ENCODE measurements at regions not wholly inside any gene's neighbourhood (a gene's known extent, or its start where the extent isn't known, plus 50 kb on each side); places are given as distances from the start of the nearest gene placed in this dataset.
"Not testable (repeated sequence)": the region's sequence is repeated elsewhere in the genome, so short reads cannot be mapped to it uniquely, and the experiment has no call there.

DNA sequence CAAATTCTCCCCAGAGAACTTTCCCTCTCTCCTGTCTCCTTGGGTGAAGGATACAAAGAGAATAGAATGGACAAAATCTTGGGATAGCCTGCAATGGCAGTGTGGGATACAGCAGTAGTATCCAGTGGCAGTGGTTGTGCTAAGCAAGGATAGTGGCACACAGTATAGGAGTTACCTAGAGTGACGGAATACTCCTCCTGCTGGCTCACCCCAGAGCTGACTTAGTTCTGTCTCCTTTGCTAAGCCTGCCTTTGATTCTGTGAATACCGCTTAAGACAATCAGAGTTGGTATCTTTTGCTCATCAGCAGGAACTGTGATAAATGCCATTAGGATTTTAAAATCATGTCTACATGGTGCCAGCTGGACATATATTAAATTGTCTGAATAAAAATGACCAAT is 404.3 kb downstream of the JRKL start:
- no peak for DNase-seq

DNA sequence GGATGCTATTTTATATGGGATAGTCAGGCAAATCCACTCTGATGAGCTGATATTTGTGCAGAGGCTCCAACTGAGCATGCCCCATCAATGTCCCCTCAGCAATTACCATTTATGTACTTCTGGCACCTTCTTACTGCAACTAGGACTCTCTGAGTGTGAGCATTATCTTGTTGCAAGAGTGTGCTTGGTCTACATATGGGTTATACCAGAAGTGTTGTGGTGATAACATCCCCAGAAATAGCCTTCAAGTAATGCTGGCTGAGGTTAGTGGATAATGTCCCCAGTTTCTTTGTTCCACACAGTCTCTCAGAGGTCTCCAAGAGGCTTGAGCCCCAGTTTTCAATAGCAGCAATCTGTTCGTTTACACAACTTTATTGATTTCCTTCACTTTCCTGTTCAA is 408.6 kb downstream of the JRKL start:
- no peak for DNase-seq

DNA sequence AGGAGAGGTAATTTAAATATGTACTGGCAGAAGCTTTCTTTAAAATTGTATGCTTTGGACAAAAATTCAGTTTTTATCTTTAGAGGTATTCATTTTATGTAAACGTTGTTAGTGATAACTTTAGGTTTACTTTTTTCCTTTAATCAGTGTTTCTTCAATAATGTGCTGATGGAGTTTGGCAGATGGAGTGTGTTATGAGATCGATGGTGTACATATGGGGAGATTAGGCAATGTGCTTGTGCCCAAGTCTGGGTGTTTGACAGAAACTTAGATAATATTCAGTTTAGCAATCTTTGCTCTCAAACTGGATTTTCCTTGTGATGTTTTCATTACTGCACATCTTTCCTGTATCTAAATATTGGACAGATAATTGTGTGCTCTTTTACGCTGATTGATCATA is 425.4 kb downstream of the JRKL start:
- no peak for DNase-seq

DNA sequence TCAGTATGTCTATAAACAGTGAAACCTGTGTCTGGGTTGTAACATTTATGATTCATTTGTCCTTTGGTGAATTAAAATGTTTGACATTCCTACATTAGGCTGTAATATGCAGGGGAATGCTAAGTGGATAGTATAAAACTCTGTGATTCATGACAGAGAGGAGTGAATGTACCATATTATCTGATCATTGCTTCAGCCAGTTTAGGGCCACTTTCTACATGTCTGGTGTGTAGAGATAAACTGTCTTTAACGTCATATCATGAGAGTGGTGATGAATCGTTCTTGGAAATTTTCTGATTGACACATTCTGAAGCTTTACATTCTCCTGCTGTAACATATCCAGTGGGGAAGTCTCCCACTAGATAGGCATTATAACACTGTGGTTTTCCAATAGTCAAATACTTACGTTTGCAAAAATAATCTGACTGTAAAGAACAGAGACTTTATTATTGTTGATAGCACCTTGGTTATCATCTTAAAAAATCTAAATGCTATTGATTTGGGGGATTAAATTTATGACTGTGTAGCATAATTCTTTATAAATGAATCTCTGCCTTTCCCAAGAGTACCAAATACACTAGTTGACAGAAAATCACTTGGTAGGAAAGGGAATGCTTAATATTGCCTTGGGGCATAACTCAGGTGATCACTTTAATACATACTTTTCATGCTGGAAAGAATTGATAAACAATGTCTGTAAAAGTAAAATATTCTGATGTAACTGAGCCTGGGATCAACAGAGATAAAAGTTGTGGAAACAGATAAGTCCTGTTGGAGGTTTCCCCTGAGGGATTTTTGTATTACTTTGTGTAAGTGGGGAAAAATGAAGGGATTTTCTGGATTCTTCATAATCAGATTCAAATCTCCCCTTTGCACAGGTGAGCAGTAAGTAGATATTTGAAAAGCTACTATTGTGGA is 427.9 kb downstream of the JRKL start:
- no peak for DNase-seq

DNA sequence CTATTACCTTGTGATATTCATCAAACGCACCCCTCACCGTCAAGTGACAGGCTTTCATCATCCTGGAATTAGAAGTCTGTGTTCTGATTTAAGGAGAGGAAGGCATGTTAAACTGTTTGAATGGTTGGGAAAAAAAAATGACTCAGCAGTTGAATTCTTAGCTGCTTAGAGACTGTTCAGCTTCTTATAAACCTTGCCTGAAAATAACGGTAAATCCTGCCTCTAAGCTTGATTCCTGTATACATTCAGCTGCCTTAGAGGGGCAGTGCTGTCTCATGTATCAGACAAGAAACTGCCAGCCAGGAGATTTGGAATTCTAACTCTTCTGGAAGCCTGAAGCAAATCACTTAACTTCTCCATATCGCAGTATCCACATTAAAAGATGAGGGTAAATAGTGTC is 437.4 kb downstream of the JRKL start:
- no peak for DNase-seq

DNA sequence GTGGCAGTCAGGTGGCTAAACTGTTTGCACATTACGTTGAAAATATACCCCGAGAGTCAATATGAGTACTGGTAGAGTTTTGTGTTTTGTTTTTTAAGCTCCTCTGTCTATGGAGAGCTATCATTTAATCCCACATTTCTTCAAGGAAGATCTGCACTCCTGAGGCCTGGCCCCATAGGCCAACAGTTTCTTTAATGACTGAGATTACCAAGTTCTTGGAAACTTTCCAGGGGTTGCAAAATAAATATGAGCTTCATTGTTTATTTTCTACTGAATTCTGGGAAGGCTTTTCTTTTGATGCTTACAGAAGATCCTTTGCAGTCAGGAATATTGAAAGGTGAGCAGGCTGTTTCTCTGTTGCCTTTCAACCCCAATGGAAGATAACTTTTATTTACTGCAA is 452.0 kb downstream of the JRKL start:
- no peak for DNase-seq

DNA sequence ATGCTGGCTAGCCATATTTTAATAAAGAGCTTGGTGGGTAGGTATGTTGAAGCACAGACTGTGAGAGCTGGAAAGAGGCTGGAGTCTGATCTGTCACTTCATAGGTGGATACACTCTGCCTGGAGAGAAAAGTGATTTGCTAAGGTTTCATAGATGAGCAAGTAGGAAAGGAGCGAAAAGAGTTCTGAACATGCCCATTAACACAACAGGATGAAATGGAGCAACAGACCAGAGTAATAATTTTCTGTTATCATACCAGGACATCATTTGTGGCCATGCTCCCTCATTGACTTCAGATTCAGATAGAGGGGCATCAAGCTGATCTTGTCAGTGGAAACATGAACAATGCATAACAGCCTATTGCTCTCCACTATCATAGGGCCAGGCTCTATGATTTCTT is 452.9 kb downstream of the JRKL start:
- no peak for DNase-seq

DNA sequence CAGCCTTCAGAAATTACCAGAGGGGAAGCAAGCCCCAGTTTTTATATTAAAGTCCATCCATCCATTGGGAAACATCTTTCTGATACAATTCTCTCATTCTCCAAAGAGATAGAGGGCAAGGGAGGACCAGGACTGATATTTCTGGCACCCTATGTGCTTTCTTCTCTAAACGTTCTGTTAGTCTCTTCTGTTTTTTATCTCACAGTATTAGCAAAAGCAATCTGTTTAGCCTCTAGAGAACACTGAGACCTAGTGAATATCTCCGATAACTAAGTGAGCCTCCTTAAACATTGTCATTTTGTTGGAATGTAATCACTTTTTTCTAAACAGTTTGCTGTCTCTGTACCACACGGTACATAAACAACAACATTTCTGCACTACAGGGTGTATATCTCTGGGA is 464.6 kb downstream of the JRKL start:
- no peak for DNase-seq

DNA sequence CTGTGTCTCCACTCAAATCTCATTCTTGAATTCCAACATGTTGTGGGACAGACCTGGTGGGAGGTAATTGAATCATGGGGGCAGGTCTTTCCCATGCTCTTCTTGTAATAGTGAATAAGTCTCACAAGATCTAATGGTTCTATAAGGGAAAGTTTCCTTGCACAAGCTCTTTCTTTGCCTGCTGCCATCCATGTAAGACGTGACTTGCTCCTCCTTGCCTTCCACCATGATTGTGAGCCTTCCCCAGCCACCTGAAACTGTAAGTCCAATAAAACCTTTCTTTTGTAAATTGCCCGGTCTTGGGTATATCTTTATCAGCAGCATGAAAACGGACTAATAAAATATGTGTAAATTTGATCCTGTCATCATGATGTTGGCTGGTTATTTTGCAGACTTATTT is 471.9 kb downstream of the JRKL start:
- DNase-seq: not testable (repeated sequence)

DNA sequence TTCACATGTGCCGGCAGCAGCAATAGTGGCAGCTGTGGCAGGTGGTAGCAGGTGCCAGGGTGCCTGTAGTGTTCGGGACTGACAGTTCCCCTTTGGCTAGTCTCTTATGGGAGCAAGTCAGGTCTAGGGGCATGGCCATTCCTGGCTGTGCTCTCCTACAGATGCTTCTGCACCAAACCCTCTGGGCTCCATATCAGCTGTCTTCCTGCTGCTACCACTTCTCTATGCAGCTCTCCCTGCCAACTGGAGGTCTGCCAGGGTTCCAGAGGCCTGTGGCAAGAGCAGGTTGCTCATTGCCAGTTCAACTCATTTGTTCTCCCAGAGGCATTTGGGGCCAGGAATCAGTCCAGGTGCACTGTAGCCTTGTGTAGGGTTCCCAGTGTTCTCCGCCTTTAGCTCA is 473.7 kb downstream of the JRKL start:
- no peak for DNase-seq

DNA sequence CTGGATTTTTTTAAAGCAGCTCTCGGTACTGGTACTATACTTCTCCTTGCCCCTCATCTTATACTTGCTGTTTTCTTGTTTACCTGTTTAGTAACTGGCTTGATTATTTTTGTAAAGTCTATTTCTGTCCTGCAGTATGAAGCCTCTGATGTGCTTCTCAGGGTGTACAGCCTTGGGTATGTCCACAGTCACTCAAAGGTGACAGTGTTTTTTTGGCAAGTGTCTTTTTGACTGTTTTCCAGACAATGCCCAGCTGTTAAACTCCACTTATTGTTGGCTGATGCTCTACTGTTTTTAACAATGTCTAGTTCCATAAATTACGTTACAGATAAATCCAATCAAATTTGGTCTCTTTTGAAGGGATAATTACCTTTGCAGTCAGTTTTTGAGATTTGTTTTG is 475.2 kb downstream of the JRKL start:
- DNase-seq: no peak

DNA sequence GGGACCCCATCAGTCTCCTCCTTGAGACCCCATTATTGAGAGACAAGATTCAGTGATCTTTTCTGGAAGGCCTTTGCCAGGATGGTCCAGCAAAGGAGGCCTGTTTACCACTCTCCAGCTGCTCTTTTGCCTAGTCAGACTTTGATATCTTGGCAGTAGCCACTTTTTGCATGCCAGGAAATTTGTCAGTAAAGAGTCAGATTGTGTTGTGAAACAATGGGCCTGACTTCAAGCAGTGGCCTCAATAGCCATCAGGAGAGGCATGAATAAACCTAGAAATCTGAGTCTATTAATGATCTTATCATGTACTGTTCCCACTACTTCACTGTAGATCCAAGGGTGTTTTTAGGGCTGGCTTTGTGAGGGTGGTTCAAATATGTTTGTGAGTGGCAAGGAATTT is 479.4 kb downstream of the JRKL start:
- no peak for DNase-seq

DNA sequence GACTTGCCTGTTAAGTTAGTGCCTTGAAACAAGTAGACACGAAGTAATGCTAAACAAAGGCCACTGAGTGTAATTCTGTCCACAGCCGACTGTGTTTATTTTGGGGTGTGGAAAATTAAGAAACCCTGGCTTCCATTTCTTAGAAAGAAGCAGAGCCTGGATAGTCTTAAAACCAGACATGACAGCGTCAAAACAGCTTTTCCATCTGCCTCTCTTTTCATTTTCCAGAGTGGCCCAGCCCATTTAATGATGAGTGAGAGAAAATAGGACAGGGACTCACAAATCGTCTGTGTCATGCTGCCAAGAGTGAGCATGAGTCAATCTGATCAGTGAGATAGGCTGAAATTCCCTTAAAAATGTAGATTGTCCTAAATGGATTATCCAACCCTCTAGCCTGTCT is 485.9 kb downstream of the JRKL start:
- DNase-seq: no peak

DNA sequence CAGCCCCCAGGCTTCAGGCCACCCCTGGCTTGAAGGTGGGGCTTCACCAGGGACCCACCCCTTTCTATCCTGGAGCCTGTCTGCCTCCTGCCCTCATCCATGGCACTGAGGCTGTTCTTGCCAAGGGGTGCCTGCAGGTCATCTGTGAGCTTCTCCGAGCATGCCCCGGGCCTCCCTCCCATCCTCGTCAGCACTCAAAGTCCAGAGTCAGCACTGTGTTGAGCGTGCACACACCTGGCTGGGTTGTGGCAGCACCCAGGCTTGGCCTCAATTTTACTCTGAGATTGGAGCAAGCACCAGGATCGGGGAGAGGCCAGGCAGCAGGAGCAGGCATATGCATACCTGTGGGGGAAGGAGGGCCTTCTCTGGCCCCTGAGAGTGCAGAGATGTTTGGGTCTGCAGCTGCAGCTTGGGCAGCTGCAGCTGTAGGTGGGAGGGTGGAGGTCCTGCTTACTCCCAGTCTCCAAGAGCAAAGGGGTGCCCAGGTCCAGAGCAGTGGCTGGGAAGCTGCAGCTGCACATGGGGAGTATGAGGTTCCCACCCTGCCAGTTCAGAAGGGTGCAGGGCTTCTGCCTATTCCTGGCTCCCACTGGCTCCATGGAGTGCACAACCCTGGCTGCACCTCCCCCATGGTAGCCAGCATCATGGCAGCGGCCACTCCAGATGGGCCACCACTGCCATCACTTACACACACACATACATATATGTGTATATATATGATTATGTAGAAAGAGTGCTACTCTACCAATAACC is 488.7 kb downstream of the JRKL start:
- no peak for DNase-seq

DNA sequence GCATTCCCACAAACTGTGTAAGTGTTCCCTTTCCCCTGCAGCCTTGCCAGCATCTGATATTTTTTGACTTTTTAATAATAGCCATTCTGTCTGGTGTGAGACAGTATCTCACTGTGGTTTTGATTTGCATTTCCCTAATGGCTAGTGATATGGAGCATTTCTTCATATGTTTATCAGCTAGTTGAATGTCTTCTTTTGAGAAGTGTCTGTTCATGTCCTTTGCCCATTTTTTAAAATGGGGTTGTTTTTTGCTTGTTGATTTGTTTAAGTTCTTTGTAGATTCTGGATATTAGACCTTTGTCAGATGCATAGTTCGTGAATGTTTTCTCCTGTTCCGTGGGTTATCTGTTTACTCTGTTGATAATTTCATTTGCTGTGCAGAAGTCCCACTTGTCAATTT is 492.8 kb downstream of the JRKL start:
- DNase-seq: not testable (repeated sequence)

DNA sequence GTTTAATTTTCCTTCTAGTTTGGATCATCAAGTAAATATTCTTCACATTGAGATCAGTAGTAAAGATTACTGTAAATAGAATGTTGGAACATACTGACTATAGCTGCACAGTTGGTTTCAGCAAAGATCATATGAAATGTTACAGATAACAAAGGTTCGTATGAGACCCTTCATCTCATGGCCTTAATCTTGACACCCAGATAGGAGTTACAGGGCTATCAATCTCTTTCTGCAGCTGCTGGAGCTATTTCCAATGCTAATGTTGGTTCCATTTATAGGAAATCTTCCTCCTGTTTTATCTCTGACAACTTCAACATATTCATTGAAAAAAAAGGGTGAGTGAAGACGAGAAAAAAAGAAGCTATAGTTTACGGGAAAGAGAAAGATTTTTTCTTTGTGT is 495.6 kb downstream of the JRKL start:
- DNase-seq: no peak

DNA sequence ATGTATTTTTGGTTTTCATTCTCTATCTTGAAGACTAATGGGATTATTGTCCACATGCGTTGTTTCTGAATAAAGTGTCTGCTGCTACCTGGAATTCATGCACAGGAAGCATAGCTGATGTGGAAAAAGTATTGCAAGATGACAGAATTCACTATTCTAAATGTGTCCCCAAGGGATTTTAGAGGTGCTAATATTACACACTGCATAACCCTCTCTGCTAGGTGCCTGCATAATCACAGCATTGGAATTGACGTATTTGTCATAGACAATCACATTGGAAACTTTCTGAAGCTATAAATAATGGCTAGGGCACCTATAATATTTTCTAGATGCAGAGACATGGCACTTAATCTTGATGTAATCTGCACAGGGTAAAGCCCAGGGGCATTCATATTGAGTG is 496.1 kb downstream of the JRKL start:
- no peak for DNase-seq

DNA sequence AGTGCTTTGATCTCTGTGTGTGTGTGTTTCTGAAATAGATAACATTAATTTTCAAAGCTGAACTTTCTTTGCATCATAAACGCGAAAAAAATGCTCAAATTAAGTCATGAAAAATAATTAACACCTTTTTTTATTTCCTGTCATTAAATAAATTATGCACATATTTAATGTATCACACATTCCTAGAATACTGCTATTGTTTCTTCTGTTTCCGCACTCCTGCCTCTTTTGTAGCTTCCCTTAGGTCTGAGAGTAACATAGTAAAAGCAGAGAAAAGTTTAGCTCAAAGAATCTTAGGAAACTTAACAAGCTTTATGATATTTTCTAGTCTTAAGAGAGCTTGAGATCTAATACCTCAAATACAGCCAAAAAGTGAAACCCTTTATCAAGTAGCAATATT is 504.2 kb downstream of the JRKL start:
- DNase-seq: no peak

DNA sequence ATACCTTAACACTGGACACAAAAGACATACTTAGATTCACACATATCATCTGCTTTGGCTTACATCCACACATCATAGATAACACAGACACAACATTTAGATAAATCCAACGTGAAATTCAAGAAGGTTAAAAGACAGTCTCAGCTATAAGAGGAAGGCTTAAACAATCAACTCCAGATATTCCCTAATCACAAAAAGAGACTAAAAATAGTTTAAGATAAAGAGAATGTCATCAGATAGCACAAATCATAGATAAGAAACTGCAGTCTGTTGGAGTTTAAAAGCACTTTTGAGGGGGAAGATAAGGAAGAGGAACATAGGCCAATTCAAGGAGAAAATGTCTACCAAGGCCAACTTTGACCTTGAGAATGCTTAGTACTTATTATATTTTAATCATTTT is 504.8 kb downstream of the JRKL start:
- no peak for DNase-seq

DNA sequence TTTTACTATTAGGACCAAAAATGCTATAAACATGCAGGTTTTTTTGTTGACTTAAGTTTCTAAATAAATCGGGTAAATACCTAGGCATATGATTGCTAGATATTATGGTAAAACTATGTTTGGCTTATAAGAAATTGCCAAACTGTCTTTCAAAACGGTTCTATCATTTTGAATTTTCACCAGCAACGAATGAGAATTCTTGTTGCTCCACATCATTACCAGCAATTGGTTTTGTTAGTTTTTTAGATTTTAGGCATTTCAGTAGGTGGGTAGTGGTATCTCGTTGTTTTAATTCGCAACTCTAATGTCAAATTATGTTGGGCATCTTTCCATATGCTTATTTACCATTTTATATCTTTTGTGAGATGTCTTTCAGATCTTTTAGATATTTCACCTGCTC is 510.2 kb downstream of the JRKL start:
- no peak for DNase-seq

DNA sequence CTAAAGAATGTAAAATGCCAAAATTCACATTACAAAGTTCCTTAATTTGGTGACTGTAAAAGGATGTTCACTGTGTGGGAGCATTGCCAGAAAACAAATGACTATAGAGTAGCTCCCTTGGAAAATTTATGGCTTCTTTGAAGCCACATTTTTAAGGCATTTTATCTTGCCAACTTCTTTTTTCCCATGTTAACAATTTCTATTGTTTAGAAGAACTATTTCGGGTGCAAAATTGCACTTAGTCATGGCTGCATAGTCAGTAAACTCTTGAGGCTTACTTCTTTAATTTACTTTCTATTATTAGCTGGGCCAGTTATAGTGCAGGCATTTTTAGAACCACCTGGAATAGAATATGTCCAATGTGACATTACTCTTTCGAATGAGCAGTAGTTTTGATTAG is 515.3 kb downstream of the JRKL start:
- DNase-seq: no peak

DNA sequence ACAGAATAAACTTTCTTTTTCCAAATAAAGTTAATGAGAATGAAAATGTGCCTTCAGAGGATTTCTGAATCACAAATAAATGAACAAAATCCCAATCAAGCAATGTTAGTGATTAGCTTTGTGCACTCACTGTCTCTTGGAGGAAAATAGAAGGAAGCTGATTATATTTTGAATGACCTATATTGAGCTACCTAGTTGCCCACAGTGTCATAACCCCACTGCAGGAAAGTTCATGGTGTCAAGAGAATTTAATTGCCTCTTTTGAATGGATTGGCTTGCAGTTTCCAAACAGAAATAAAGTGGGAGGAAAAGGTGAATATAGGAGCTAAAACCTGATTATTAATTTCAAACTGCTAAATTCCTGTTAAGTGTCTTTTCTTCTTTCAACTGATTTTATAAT is 515.9 kb downstream of the JRKL start:
- no peak for DNase-seq

DNA sequence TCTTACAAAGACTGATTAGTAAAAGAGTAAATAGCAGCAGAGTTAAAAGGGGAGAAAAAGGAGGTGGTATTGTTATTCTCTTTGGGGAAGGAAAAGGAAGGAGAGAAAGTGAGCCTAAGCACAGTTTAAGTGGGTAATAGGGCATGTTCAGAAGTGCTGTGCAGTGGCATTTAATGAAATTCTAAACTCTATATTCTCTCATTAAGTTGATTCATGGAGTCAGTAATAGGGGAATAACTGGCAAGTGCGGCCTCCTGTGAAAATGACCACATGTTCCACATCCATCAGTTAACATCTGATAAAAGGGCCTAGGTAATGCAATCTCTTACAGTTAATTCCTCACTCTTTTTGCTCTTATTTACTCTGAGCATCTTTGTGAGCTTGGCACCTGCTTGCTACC is 516.7 kb downstream of the JRKL start:
- DNase-seq: no peak

DNA sequence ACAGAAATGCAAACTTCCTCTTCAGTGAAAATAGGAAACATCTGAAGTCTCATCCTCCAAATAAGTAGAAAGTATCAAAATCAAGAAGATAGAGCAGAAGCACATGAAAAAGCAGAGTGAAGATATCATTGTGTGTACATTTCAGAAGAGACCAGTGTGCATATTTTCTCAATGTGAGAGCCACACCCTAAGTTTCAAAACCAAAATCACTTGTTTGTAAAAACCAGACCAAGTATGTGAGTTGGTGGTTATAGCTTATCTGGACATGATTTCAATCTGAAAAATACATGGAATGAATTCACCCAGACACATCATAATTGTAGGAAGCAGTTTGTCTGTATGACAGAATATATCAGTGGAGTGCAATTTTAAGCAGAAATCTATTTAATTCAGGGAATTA is 536.0 kb downstream of the JRKL start:
- DNase-seq: no peak

DNA sequence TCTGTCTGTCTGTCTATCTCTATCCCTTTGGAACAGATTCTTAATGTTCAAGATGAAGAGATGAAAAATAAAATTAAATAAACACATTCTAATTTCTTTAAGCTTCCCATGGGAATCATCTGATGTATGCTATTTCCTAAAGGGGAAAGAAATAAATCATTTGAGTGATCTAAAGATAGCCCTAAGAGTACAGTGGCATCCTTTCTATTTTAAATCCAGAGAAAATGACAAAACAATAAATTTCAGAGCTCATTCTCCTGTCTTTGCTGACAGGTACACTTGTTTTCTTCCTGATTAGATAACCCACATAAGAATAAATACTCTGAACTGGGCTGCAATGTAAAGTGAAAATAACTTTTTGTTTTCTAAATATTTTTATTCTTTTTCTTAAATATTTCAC is 550.4 kb downstream of the JRKL start:
- DNase-seq: no peak

Data from NCI-H1694 treated with DMSO at 0.1 percent for 48 hours (cell line).